Neuron (in vitro differentiated cells): ENCODE measurements at regions not wholly inside any gene's neighbourhood (a gene's known extent, or its start where the extent isn't known, plus 50 kb on each side); places are given as distances from the start of the nearest gene placed in this dataset.
"Not testable (repeated sequence)": the region's sequence is repeated elsewhere in the genome, so short reads cannot be mapped to it uniquely, and the experiment has no call there.

ENCODE experiments used
- H2AFZ ChIP-seq: one replicate; pipeline ENCODE4 v1.6.1; 2013; ENCODE audit warnings: low read depth, mild to moderate bottlenecking, inconsistent platforms, low read length, moderate library complexity
- H3K27me3 ChIP-seq: one replicate; pipeline ENCODE4 v1.6.1; 2013; ENCODE audit warnings: low read length; ENCODE audit not compliant: insufficient read depth
- H3K36me3 ChIP-seq: one replicate; pipeline ENCODE4 v1.6.1; 2013; ENCODE audit warnings: low read length; ENCODE audit not compliant: insufficient read depth
- H3K4me1 ChIP-seq: one replicate; pipeline ENCODE4 v1.6.1; 2013; ENCODE audit warnings: low read length; ENCODE audit not compliant: insufficient read depth
- H3K4me3 ChIP-seq: 2 replicates; pipeline ENCODE4 v1.5.1; 2013; ENCODE audit warnings: mild to moderate bottlenecking, low read length, moderate library complexity
- H3K9me3 ChIP-seq: one replicate; pipeline ENCODE4 v1.6.1; 2013; ENCODE audit warnings: low read length

GRCh38 chr4:86413426-86413825, 53.6 kb upstream of the MAPK10 start:
- not testable (repeated sequence) for H3K4me3 ChIP-seq, H3K27me3 ChIP-seq, H3K4me1 ChIP-seq, H3K9me3 ChIP-seq, H3K36me3 ChIP-seq, H2AFZ ChIP-seq

- Histone ChIP-seq H3K9me3 (peaks cover 2% of the 10 kb centered on the region), H3K4me3 (no peak overlapping the region), H3K36me3 (no peaks in the 10 kb centered on the region), H3K4me1 (peaks cover 6% of the 10 kb centered on the region), H2AFZ (no peak overlapping the region), H3K27me3 (no peaks in the 10 kb centered on the region)
These were observed 54.8 kb upstream of the MAPK10 start for GRCh38 chr4:86414686-86415085.

GRCh38 chr4:86416081-86416480, 56.2 kb upstream of the MAPK10 start:
- Histone ChIP-seq H3K36me3 (no peaks in the 10 kb centered on the region), H3K4me3 (no peak overlapping the region), H3K4me1 (peaks cover 6% of the 10 kb centered on the region), H3K27me3 (no peaks in the 10 kb centered on the region), H3K9me3 (peaks cover 2% of the 10 kb centered on the region), H2AFZ (no peak overlapping the region)

GRCh38 chr4:86421461-86421860, 61.6 kb upstream of the MAPK10 start:
- H2AFZ ChIP-seq: no peak overlapping the region
- no peaks in the 10 kb centered on the region for H3K36me3 ChIP-seq
- H3K4me3 ChIP-seq: no peak overlapping the region
- H3K4me1 ChIP-seq: no peaks in the 10 kb centered on the region
- no peaks in the 10 kb centered on the region for H3K27me3 ChIP-seq
- H3K9me3 ChIP-seq: no peaks in the 10 kb centered on the region

- no peak overlapping the region for H2AFZ ChIP-seq
- no peaks in the 10 kb centered on the region for H3K27me3 ChIP-seq
- peaks cover 7% of the 10 kb centered on the region for H3K4me1 ChIP-seq
- H3K4me3 ChIP-seq: no peak overlapping the region
- no peaks in the 10 kb centered on the region for H3K36me3 ChIP-seq
- H3K9me3 ChIP-seq: peaks cover 2% of the 10 kb centered on the region
These were observed 71.8 kb upstream of the MAPK10 start for GRCh38 chr4:86431543-86432116.

- H3K9me3 ChIP-seq: no peaks in the 10 kb centered on the region
- H3K27me3 ChIP-seq: no peaks in the 10 kb centered on the region
These were observed 72.8 kb upstream of the MAPK10 start for GRCh38 chr4:86432559-86433134.

GRCh38 chr4:86439293-86439692, 79.4 kb upstream of the MAPK10 start:
- H2AFZ ChIP-seq: no peak overlapping the region
- H3K27me3 ChIP-seq: no peaks in the 10 kb centered on the region
- H3K4me3 ChIP-seq: no peak overlapping the region
- no peaks in the 10 kb centered on the region for H3K36me3 ChIP-seq
- peaks cover 4% of the 10 kb centered on the region for H3K9me3 ChIP-seq
- peaks cover 28% of the 10 kb centered on the region for H3K4me1 ChIP-seq

More at GRCh38 chr4:86432559-86433134, 72.8 kb upstream of the MAPK10 start:
- Histone ChIP-seq H3K4me3 (no peak overlapping the region), H3K4me1 (peaks cover 7% of the 10 kb centered on the region), H3K36me3 (no peaks in the 10 kb centered on the region), H2AFZ (no peak overlapping the region)

- Histone ChIP-seq H3K4me1 (peaks cover 28% of the 10 kb centered on the region), H3K9me3 (peaks cover 4% of the 10 kb centered on the region), H3K27me3 (no peaks in the 10 kb centered on the region), H2AFZ (no peak overlapping the region), H3K36me3 (no peaks in the 10 kb centered on the region), H3K4me3 (peak overlapping the region; percentile 13)
These were observed 81.5 kb upstream of the MAPK10 start for GRCh38 chr4:86441175-86441936.

GRCh38 chr4:86442881-86443280, 83.0 kb upstream of the MAPK10 start:
- Histone ChIP-seq H3K27me3 (no peaks in the 10 kb centered on the region), H2AFZ (no peak overlapping the region), H3K4me1 (peaks cover 28% of the 10 kb centered on the region), H3K36me3 (no peaks in the 10 kb centered on the region), H3K4me3 (no peak overlapping the region), H3K9me3 (peaks cover 4% of the 10 kb centered on the region)

- Histone ChIP-seq H3K9me3 (peaks cover 4% of the 10 kb centered on the region), H3K4me3 (no peak overlapping the region), H2AFZ (no peak overlapping the region), H3K4me1 (peaks cover 28% of the 10 kb centered on the region), H3K36me3 (no peaks in the 10 kb centered on the region), H3K27me3 (no peaks in the 10 kb centered on the region)
These were observed 83.6 kb upstream of the MAPK10 start for GRCh38 chr4:86443495-86443894.

GRCh38 chr4:86446996-86447395, 87.1 kb upstream of the MAPK10 start:
- no peaks in the 10 kb centered on the region for H3K27me3 ChIP-seq

GRCh38 chr4:86448871-86449270, 89.0 kb upstream of the MAPK10 start:
- H3K4me1 ChIP-seq: peaks cover 3% of the 10 kb centered on the region

More at GRCh38 chr4:86446996-86447395, 87.1 kb upstream of the MAPK10 start:
- Histone ChIP-seq H3K9me3 (peaks cover 4% of the 10 kb centered on the region), H3K4me3 (no peak overlapping the region), H3K4me1 (peaks cover 13% of the 10 kb centered on the region), H2AFZ (no peak overlapping the region), H3K36me3 (no peaks in the 10 kb centered on the region)

GRCh38 chr4:86449746-86450588, 90.1 kb upstream of the MAPK10 start:
- Histone ChIP-seq H3K9me3 (no peaks in the 10 kb centered on the region), H2AFZ (no peak overlapping the region), H3K4me1 (peaks cover 3% of the 10 kb centered on the region), H3K4me3 (no peak overlapping the region), H3K27me3 (no peaks in the 10 kb centered on the region), H3K36me3 (no peaks in the 10 kb centered on the region)

More at GRCh38 chr4:86448871-86449270, 89.0 kb upstream of the MAPK10 start:
- no peak overlapping the region for H2AFZ ChIP-seq
- no peak overlapping the region for H3K4me3 ChIP-seq
- H3K36me3 ChIP-seq: no peaks in the 10 kb centered on the region
- no peaks in the 10 kb centered on the region for H3K27me3 ChIP-seq
- no peaks in the 10 kb centered on the region for H3K9me3 ChIP-seq
